ENCODE measurements at regions not wholly inside any gene's neighbourhood (a gene's known extent, or its start where the extent isn't known, plus 50 kb on each side); places are given as distances from the start of the nearest gene placed in this dataset.

DNA sequence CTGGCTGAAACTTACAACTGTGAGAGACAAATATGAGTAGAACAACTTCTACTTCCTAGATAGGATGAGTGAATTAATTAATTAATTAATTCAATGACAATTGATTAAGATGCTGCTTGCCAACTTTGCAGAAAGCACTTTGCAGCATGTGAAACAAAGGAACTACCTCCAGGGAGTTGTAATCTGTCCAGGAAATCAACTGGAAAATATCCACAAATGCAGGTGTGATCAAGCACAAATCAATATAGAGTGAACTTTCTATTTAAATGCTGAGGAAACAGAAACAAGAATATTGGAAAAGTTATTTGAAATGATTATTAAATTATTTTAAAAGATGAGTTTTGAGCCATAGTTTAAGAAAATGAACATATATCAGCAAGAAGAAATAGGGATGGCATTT is 163.9 kb upstream of the ARID2 start:
- H3K36me3 ChIP-seq = no peaks in the 10 kb centered on the region
- no peaks in the 10 kb centered on the region for H4K20me1 ChIP-seq
- H3K27me3 ChIP-seq = no peaks in the 10 kb centered on the region
- H3K4me1 ChIP-seq = peaks cover 0 to 8% (median 6%) of the 10 kb centered on the region in 10 experiments; a peak in 8 of 20 replicates
- no peak overlapping the region for H3K4me2 ChIP-seq
- H3K4me3 ChIP-seq = no peak overlapping the region
- TF ChIP-seq Cebpa-rat (IDR thresholded peaks at IDR 0.05) = no peak
- no peak overlapping the region for H3K9ac ChIP-seq
- no peak overlapping the region for H3K27ac ChIP-seq
- peaks cover 4 to 14% (median 11%) of the 10 kb centered on the region in 11 experiments; a peak in 14 of 22 replicates for H3K9me3 ChIP-seq (replicated peaks in 1 of 11)

DNA sequence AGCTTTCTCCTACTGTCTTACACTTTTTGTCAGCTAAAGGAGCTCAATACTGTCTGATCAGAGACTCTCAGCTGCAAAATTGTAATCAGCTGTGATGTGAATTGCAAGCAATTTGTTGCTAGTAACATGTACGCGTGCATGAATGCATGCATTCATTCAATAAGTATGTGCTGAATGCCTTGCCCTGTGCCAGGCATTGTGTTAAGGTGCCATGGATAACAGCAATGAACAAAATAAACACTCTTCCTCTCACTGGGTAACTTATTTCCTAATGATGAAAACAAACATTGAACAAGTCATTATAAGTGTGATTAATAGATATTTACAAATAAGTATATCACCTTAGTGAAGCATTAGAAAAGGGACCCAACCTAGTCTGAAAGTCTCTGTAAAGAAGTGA is 163.2 kb upstream of the ARID2 start:
- Histone ChIP-seq H3K36me3 (no peaks in the 10 kb centered on the region), H3K27ac (no peak overlapping the region), H3K9me3 (replicated peaks in 1 of 11) (peaks cover 3 to 14% (median 11%) of the 10 kb centered on the region in 11 experiments; a peak in 14 of 22 replicates), H3K4me3 (no peak overlapping the region), H3K4me2 (no peak overlapping the region), H3K4me1 (peaks cover 0 to 8% (median 6%) of the 10 kb centered on the region in 10 experiments; a peak in 8 of 20 replicates), H3K27me3 (no peaks in the 10 kb centered on the region), H3K9ac (no peak overlapping the region), H4K20me1 (no peaks in the 10 kb centered on the region)
- no peak for TF ChIP-seq Cebpa-rat (IDR thresholded peaks at IDR 0.05)

DNA sequence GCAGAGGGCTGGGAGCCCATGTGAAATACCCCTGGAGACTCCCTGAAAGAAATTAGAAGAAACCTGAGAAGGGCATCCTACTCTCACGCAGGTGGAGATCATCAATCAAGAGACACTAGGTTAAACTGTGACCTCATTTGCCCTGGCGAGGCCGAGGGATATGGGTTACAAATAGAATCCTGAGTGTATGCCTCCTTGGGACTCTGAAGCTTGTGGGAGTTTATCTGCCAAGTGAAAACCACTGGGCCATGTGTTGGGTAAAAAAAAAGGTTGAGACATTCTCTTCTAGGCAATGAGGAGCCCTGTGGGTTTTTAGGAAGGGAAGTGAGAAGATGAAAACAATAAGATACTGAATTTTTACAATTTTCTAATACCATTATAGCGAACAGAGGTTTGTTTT is 160.7 kb upstream of the ARID2 start:
- Histone ChIP-seq H3K4me3 (no peak overlapping the region), H3K9ac (no peak overlapping the region), H3K27me3 (no peaks in the 10 kb centered on the region), H3K9me3 (replicated peaks in 1 of 11) (no peaks in the 10 kb centered on the region), H3K4me1 (peaks cover 0 to 8% (median 3%) of the 10 kb centered on the region in 10 experiments; a peak in 7 of 20 replicates), H3K4me2 (peak overlapping the region in 4 of 11 experiments; percentile 3 to 49 (median 34); a peak in 7 of 22 replicates), H4K20me1 (no peaks in the 10 kb centered on the region), H3K36me3 (no peaks in the 10 kb centered on the region), H3K27ac (no peak overlapping the region)
- TF ChIP-seq Cebpa-rat (IDR thresholded peaks at IDR 0.05) = no peak

DNA sequence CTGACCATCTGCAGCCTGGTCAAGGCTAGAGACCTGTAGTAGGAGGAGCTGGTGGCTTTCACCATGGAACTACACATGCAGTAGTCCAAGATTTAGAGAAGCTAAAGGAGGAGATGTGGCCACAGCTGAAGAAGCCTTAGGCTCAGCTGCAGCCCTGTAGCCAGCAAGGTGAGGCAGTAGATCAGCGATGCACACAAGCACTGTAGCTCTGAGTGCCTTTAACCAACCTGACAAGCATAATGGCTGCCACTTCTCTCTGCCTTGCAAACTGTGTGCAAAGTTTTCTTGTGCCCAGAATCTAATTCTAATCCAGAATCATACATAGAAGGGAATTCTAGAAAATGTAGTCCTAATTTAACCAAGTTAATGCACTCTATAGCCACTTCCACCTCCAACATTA is 159.0 kb upstream of the ARID2 start:
- Histone ChIP-seq H3K4me2 (no peak overlapping the region), H4K20me1 (no peaks in the 10 kb centered on the region), H3K27me3 (no peaks in the 10 kb centered on the region), H3K4me3 (no peak overlapping the region), H3K4me1 (peaks cover 0 to 18% (median 4%) of the 10 kb centered on the region in 10 experiments; a peak in 12 of 20 replicates), H3K36me3 (no peaks in the 10 kb centered on the region), H3K27ac (no peak overlapping the region), H3K9me3 (replicated peaks in 1 of 11) (no peaks in the 10 kb centered on the region), H3K9ac (no peak overlapping the region)
- no peak for TF ChIP-seq Cebpa-rat (IDR thresholded peaks at IDR 0.05)

DNA sequence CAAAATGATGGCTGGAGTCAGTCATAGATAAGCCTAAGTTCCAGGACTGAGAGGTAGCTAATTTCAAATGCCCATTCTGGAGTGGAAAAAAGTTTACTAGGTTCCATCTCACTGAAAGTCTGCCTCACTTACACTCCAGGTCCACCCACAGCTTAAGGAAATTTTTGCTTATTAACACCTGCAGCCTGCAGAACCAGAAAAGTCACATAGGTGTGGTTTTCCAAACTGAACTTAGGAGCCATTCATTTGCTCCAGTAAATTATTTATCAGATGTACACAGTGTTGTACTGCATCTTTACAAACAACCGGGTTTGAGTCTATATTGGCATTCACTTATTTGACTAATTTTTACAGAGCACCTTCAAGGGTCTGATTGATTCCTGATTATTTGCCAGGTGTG is 157.4 kb upstream of the ARID2 start:
- Histone ChIP-seq H3K36me3 (no peaks in the 10 kb centered on the region), H3K27ac (no peak overlapping the region), H3K27me3 (no peaks in the 10 kb centered on the region), H3K9me3 (replicated peaks in 1 of 11) (no peaks in the 10 kb centered on the region), H4K20me1 (no peaks in the 10 kb centered on the region), H3K9ac (no peak overlapping the region), H3K4me2 (no peak overlapping the region), H3K4me1 (peaks cover 13 to 34% (median 20%) of the 10 kb centered on the region in 10 experiments; a peak in 19 of 20 replicates), H3K4me3 (no peak overlapping the region)
- no peak for TF ChIP-seq Cebpa-rat (IDR thresholded peaks at IDR 0.05)

DNA sequence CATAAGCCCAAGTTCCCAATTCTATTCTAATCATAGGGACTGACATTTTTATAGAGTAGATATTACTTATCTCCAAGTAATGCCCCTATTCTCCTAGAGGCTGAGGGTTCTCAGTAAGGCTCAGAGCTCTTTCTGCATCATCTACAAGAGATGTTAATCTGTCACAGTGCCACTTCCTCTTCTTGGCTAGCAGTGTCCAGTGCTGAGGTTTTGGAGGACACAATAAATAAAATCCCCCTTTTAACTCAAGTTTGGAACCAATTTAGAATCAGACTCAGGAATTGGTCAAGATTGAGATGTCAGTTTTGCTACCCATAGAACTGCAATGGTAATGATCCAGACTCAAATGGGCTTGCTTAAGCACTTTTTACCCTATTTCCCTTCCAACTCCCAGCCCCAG is 154.1 kb upstream of the ARID2 start:
- no peaks in the 10 kb centered on the region for H4K20me1 ChIP-seq
- no peaks in the 10 kb centered on the region for H3K27me3 ChIP-seq
- H3K36me3 ChIP-seq = no peaks in the 10 kb centered on the region
- H3K4me1 ChIP-seq = peaks cover 13 to 43% (median 29%) of the 10 kb centered on the region in 10 experiments; a peak in 19 of 20 replicates
- TF ChIP-seq Cebpa-rat (IDR thresholded peaks at IDR 0.05) = no peak
- H3K4me3 ChIP-seq = no peak overlapping the region
- H3K9me3 ChIP-seq (replicated peaks in 1 of 11) = no peaks in the 10 kb centered on the region
- H3K27ac ChIP-seq = peak overlapping the region in 7 of 11 experiments; percentile 14 to 69 (median 64); a peak in 9 of 22 replicates
- peak overlapping the region in 10 of 11 experiments; percentile 3 to 79 (median 52); a peak in 15 of 22 replicates for H3K4me2 ChIP-seq
- peak overlapping the region in 1 of 11 experiments; percentile 25; a peak in 2 of 22 replicates for H3K9ac ChIP-seq

DNA sequence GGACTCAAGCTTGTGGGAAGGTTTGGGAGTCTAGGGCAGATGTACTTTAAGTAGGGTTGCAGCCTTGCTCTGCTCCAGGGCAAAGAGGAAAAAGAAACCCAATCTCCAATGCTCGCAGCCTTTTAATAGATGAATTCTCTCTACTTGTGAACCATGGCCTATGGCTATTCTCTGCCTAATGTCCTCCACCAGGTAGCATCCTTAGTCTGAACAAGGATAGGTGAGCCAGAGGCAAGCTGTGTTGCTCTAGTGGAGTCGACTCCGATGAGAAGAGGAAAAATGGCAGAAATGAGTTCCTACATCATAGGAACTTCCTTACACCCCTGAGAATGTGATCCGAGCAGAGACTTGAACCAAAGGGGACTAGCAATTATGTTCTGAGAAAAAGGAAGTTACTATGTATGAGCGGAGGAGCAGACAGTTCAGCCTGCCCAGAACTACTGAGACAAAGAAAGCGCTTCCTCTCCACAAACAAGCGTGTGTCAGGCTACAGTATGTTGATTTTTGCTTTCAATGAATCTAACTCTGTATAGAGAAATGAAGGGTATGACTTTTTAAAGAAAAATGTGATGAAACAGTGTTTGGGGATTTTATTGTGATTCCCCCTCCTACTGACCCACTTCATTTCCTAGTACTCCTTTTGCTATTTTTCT is 153.6 kb upstream of the ARID2 start:
- Histone ChIP-seq H3K36me3 (no peaks in the 10 kb centered on the region), H3K9me3 (replicated peaks in 1 of 11) (no peaks in the 10 kb centered on the region), H3K4me2 (peak overlapping the region; percentile 3 to 79 (median 47); a peak in 19 of 22 replicates)

DNA sequence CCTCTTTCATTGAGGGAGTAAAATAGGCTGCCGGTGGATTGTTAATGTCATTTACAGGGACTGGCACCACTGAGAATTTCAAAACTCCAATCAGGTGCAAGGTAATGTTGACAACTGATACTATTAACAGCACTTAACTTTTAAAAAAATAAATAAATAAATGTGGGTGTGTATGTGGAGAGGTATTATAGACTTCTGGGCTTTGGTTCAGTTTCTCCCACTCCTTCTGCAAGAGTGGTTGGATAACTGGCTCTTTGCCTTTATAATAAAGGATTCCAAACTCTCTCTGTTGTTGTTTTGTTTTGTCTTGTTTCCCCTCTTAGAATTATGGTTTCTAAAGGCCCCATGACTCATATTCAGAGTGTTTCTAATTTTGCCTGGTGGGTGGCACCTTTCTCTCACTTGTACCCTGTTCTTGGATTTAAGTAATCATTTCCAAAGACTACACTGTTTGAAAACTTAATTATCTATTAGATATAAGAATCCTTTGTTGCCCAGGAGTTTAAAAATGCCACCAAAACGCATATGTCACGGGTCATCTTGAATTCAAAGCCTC is 151.6 kb upstream of the ARID2 start:
- TF ChIP-seq Cebpa-rat (IDR thresholded peaks at IDR 0.05) = no peak
- H3K4me1 ChIP-seq = peaks cover 13 to 43% (median 29%) of the 10 kb centered on the region in 10 experiments; a peak in 19 of 20 replicates
- no peaks in the 10 kb centered on the region for H3K27me3 ChIP-seq
- no peaks in the 10 kb centered on the region for H4K20me1 ChIP-seq
- H3K4me2 ChIP-seq = peak overlapping the region in 6 of 11 experiments; percentile 23 to 79 (median 62); a peak in 10 of 22 replicates
- no peaks in the 10 kb centered on the region for H3K36me3 ChIP-seq
- no peak overlapping the region for H3K9ac ChIP-seq
- H3K4me3 ChIP-seq = no peak overlapping the region
- peak overlapping the region in 3 of 11 experiments; percentile 12 to 44 (median 19); a peak in 3 of 22 replicates for H3K27ac ChIP-seq
- no peaks in the 10 kb centered on the region for H3K9me3 ChIP-seq (replicated peaks in 1 of 11)

More for the DNA sequence above, 153.6 kb upstream of the ARID2 start:
- peaks cover 13 to 43% (median 29%) of the 10 kb centered on the region in 10 experiments; a peak in 19 of 20 replicates for H3K4me1 ChIP-seq
- no peaks in the 10 kb centered on the region for H3K27me3 ChIP-seq
- peak overlapping the region in 8 of 11 experiments; percentile 23 to 69 (median 62); a peak in 15 of 22 replicates for H3K27ac ChIP-seq
- H3K9ac ChIP-seq = peak overlapping the region in 6 of 11 experiments; percentile 18 to 40 (median 26); a peak in 7 of 22 replicates
- TF ChIP-seq Cebpa-rat (IDR thresholded peaks at IDR 0.05) = no peak
- H3K4me3 ChIP-seq = no peak overlapping the region
- H4K20me1 ChIP-seq = no peaks in the 10 kb centered on the region

DNA sequence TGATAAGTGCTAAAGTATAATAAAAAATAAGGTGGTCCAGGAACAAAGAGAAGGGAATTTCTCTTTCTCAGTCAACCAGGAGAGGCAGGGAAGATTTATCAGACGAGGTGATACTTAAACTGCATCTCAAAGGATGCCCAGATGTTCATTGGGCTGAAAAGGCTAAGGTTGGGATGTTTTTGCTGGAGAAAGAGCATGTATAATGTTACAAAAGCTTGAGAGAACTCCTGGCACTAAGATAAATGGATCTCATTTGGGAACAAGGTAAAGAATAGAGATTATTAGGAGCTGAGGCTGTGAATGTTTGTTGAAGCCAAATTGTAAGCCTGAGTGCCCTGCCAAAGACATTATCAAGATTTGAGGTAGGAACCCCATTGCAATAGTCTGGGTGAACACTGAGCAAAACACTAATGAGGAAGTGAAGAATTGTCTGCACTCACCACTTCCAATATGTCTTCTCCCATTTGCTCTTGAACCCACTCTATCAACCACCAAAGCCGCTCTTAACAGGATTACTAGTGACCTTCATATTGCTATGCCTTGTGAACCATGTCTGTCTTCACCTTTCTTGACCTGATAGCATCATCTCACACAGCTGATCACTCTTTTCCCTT is 149.0 kb upstream of the ARID2 start:
- H3K27ac ChIP-seq = no peak overlapping the region
- H3K9ac ChIP-seq = no peak overlapping the region
- peaks cover 13 to 31% (median 28%) of the 10 kb centered on the region in 10 experiments; a peak in 19 of 20 replicates for H3K4me1 ChIP-seq
- no peaks in the 10 kb centered on the region for H3K27me3 ChIP-seq
- no peaks in the 10 kb centered on the region for H4K20me1 ChIP-seq
- H3K4me2 ChIP-seq = no peak overlapping the region
- H3K36me3 ChIP-seq = no peaks in the 10 kb centered on the region
- no peak overlapping the region for H3K4me3 ChIP-seq
- no peak for TF ChIP-seq Cebpa-rat (IDR thresholded peaks at IDR 0.05)
- peaks cover under 1 to 9% (median 5%) of the 10 kb centered on the region in 11 experiments; a peak in 19 of 22 replicates for H3K9me3 ChIP-seq (replicated peaks in 1 of 11)
